ENCODE measurements at regions not wholly inside any gene's neighbourhood (a gene's known extent, or its start where the extent isn't known, plus 50 kb on each side); places are given as distances from the start of the nearest gene placed in this dataset.
"Not testable (repeated sequence)": the region's sequence is repeated elsewhere in the genome, so short reads cannot be mapped to it uniquely, and the experiment has no call there.

DNA sequence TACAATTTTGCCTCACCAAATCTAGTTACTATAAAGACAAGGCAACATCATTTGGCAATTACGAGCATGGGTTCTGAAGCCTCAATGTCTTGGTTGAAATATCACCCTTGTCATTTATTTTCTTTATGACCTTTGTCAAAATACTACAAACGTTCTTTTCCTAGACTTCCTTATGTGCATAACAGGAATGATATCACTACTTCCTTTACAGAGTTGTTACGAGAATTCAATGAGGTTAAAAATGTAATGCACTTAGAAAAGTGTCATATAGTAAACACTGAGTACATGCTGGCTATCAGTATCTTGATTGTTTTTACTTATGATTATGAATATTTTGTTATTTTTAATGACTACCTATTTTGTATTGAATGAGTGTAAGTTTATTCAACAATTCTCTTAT, 640.9 kb upstream of the CCNG1 start:
- no peak for DNase-seq (ENCODE audit: low spot score)

DNA sequence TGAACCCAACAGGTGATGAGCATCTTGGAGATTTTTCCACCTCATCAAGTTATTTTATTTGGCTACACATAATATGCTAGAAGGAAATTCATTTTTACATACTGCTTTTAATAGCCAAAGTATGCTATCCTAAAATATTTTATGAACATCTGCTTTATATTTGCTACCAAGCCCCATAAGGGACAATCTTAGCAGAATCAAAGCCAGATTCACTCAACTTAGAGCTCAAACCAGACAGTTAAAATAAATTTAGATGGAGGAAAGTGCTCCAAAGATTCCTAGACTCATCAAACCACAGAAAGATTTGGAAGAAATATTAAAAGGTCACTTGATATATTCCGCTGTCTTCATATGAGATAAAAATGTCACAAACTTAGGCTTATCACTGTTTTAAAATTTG, 637.1 kb upstream of the CCNG1 start:
- no peak for DNase-seq (ENCODE audit: low spot score)

DNA sequence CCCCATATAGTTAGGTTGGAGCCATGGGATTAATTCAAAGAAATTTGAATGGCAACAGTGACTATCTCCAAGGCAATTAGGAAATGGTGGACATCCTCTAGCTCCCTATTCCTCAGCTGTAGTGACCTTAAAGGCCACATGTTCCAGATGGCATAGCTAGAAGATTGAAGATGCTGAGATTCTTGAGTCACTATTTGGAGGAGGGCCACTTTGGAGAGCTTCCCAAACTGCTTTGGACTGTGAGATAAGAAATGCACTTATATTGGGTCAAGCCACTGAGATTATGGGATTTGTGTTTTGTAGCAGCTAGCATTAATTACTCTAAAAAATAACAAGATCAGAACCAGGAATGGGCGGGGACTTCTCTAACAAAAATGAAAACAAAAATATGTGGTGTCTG, 636.2 kb upstream of the CCNG1 start:
- no peak for DNase-seq (ENCODE audit: low spot score)

DNA sequence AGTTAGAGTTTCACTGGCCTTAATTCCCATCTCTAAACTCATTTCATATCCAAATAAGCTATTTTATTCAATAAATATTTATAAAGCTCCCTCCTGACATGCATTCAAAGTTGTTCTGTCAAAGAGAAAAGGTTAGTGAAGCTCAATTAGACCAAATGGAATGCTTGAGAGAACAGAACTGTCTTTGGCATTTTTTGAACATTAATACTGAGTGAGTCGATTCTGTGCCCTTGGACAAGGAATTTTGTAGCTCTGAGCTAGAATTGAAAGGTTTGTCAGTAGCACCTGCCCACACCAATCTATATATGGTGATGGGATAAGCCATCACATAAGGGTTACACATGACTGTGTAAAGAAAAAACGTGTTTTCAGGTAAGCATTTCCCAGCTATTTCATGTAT, 631.2 kb upstream of the CCNG1 start:
- DNase-seq (ENCODE audit: low spot score) = no peak

DNA sequence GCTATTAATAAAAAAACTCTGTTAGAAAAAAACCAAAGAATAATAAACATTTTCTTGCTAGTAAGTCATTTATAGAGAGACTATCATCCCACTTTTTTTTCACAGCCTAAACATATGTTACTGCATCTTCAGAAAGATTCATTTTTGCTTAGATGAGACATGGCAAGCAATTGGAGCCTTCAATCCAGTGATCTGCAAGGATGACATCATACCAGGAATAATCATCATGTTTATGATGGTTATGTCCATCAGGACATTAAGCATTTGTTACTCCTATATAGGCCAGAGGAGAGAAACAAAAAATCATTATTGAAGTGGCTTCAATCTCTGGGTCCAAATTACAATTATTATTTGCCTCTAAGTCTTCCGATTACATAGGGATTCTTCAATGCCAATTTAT, 626.3 kb upstream of the CCNG1 start:
- no peak for DNase-seq (ENCODE audit: low spot score)

DNA sequence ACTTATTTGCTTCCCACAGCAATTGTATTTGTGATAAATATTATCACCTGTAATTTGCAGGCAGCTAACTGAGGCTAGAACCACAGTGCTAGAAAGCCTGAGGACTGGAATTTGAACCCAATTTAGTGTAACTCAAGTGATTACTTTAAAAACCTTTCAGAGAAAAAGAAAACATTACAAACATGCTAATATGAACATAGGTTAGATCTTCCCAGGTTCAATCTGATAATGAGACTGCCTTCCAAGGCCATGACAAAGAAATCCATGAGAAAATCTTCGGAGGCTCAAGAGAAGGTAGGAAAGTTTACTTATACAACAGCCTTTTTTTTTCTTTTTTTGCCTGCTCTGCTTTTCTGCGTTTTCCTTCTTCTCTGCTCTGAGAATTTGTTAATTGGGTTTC, 620.6 kb upstream of the CCNG1 start:
- no peak for DNase-seq (ENCODE audit: low spot score)

DNA sequence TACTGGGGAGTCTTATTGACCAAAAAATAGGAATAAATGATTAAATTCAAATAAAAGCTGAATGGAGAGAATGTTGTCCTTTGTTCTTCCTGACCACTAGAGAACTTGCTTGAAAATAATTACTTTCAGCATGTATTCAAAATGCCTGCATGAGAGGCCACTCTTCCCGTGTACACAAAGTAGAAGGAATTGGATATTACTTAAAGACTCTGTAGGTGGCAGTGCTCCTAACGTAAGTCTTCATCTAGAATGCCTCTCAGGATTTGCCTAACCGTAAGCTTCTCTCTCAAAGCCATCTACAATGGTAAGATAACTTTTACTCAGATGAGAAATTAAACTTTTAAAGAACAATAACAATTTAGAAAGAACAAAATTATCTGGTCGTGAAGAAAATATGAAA, 620.0 kb upstream of the CCNG1 start:
- no peak for DNase-seq (ENCODE audit: low spot score)

DNA sequence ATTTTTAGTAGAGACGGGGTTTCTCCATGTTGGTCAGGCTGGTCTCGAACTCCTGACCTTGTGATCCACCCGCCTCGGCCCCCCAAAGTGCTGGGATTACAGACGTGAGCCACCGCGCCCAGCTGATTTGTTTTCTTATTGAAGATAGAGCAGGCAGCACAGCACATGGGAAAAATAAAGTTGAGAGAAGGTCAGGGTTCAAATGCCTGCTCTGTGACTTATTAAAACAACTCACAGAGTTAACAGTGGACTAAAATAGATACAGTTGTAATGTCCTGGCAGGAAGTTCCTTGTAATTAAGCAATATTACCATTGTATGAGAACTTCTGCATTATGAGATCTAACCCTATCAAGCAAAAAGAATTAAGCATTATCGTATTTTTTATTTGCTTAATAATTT, 615.7 kb upstream of the CCNG1 start:
- not testable (repeated sequence) for DNase-seq (ENCODE audit: low spot score)

DNA sequence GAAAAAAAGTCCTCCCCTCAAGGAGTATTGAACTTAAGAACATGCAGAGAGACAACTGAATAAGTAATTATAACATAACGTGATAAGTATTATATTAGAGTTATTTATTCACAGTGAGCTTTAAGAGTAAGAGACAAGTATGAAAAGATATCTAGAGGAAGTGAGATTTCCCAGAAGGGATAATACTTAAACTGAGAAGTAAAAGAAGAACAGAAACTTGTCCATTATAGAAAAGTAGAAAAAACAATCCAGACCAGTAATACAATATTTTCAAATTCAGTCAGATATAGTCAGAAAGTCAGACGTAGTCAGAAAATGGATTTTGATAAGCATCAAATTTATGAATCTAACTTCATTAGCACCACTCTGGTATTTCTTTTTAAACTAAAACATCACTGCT, 613.0 kb upstream of the CCNG1 start:
- DNase-seq (ENCODE audit: low spot score) = no peak

DNA sequence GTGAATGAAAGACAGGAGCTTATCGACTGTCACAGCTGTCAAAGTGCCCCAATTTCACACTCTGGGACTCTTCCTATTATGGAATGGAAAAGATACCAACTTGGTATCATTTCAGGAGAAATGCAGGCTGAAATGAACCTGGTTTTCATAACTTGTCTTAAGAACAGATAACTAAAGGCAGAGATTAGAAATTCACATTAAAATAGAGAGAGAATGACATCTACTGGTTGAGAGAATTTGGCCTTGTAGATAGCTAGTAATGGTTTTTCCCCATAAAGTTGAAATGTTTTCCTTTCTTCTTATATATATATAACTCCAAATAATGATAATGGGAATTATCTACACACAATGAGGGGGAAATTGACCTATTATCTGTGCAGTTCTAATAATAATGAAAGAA, 600.2 kb upstream of the CCNG1 start:
- DNase-seq (ENCODE audit: low spot score) = peak; percentile 3

DNA sequence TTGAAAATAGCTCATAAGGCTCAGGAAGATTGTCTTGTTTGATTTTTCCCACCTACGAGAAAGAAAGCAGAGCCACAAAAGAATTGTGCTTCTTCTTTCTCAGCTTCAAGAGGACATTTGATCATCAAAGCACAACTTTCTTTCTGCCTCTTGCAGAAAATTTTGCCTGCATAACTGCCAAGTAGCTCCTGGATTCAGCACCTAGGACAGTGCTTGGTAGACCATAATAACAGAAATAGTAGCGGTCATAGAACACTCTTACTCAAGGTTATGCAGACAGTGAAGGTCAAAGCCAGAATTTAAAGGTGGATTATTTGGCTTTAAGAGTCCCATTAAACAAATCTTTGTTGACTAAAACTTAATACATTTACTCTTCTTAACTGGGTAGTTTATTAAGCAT, 594.7 kb upstream of the CCNG1 start:
- no peak for DNase-seq (ENCODE audit: low spot score)

DNA sequence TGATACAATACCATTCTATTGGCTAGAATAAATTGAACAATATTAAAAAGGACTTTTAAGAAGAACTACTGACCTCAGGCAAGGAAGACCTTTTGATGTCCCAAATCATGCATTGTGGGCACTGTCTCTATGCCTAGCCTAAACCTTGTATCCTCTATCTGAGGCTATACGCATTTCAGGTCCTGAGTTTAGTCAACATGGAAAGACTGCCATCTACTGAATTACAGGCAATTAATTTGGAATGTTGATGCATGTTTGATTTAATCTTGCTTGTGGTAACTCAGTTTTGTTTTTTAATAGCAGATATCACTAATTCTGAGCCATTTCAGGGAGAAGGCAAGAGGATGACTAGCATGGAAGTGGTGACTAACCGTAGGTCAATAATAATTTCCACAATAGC, 585.3 kb upstream of the CCNG1 start:
- peak; percentile 6 for DNase-seq (ENCODE audit: low spot score)

DNA sequence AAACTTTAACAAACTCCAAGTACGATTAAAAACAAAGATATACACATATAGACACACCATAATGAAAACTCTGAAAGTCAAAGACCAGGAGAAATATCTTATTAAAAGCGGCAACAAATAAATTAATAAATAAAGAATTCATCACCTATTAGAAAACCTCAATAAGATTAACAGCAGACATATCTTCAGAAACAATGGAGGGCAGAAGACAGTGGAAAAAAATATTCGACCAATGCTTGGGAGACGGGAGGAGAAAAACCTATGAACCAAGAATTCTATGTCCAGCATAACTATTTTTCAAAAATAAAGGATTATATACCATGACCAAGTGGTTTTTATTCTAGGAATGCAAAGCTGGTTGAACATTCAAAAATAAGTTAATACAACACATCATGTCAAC, 578.6 kb upstream of the CCNG1 start:
- no peak for DNase-seq (ENCODE audit: low spot score)

DNA sequence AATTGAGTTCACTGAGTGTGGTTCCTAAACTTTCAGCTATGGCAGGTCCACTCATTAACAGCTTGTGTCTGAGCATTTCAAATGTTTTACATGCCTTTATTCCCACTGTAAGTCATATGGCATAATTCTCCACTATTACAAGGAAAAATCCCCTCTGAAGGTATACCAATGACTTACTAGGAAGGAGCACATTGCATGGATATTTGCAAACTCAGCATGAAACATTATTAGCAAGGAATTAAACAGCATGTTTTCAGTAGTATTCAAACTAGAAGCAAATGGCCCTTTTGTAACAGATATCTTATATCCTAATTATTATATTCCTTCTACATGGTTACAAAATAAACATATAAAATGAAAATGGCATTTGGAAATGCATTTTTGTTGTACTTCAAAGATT, 566.4 kb upstream of the CCNG1 start:
- no peak for DNase-seq (ENCODE audit: low spot score)

DNA sequence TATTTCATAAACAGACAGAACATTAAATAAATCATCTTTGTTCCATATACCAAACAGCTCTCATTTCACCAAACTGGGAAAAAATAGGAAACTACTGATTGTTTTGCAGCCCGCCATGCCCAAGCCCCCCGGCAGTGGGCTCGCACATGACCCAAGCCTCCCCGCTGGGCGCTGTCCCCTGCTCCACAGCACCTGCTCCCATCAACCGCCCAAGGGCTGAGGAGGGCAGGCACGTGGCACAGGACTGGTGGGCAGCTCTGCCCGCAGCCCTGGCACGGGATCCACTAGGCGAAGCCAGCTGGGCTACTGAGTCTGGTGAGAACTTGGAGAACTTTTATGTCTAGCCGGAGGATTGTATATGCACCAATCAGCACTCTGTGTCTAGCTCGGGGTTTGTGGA, 554.8 kb upstream of the CCNG1 start:
- no peak for DNase-seq (ENCODE audit: low spot score)

DNA sequence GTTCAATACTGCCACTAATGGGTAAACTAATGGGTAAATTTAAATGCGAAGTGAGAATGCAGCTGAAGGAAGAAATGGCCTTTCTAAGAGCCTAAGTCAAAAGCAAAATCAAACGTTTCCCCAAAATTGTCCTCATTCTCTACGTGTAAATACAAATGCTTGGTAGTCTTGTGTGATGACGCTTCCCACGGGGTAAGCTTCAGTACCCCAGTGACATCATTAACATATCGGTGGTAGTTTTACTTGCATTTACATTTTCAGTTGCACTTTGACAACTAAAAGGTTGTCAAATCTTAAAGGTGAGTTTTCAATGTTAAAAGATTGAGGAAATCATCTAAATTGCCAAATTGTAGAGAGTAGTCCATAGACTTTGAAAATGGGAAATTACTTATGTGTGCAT, 550.7 kb upstream of the CCNG1 start:
- no peak for DNase-seq (ENCODE audit: low spot score)

DNA sequence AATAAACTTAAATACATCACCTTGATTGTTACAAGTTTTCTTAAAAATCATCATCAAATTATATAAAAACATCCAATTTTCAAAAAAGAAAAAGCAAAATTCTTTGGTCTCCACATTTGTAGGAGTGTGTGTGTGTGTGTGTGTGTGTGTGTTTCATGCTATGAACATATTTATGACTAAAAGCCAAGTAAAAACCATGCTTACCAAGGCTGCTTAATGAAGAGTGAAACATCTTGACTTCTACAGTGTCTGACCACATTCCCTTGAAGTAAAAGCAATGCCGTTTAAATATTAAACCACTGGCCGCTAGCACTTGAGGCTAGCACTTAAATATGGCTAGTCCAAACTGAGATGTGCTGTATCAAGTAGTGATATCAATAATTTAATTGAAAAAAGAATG, 549.1 kb upstream of the CCNG1 start:
- DNase-seq (ENCODE audit: low spot score) = no peak

DNA sequence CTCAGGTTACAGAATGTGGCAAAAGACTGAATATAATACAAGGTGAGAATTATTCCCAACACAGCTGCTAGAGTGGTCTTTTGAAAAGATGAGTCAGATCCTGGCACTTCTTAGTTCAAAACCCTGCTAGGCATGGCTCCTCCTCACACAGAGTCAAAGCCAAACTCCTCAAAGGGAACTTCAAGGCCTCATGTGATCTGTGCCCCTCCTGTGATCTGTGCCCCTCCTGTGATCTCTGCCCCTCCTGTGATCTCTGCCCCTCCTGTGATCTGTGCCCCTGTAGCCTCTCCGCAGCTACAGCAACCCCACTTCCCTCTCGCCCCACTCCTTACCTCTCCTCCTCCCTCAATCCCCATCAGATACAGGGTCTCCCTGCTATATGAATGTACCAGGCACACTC, 525.5 kb upstream of the CCNG1 start:
- no peak for DNase-seq (ENCODE audit: low spot score)

DNA sequence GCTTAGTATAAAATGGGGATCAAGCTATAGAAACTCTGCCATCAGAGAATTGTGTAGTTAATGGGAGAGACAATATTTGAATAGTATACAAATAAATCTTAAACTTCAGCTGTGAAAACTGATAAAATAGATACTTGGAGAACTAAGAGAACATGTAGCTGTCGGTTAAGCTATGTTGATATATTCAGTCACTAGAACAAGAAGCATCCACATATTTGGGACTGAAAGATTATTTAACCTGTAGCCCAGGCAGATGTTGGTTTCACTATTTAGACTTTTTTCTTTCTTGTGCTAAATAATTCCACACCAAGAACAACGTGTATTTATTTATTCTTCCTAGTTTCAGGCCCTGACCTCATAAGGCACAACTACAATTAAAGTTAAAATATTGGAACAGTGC, 521.0 kb upstream of the CCNG1 start:
- no peak for DNase-seq (ENCODE audit: low spot score)

DNA sequence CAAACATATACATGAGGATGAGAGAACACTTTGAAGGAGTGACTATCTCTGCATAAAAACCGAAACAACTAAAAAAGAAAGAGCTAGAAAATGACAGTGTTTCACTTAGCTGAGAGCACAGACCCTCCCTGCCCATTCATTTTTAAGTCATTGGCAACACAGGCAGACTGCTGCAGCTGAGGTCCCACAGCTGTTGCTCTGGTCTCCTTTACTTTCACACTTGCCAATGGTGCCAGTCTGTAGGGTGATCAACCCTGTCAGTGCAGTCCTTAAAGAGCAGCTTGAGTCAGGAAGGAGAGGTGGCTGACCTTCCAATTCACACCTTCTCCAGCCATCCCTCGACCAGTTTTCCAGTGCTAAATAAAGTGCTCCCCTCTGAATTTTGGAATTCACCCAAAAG, 508.3 kb upstream of the CCNG1 start:
- DNase-seq (ENCODE audit: low spot score) = no peak

DNA sequence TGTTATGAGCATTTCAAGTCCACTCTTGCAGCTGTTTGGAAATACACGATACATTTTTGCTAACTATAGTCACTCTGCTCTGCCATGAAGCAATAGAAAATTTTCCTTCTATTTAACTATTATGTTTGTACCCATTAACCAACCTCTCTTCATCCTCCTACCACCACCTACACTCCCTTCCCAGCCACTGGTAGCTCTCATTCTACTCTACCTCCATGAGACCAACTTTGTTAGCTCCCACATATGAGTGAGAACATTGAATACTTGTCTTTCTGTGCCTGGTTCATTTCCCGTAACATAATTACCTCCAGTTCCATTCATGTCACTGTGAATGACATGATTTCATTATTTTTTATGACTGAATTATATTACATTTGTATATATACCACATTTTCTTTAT, 505.9 kb upstream of the CCNG1 start:
- DNase-seq (ENCODE audit: low spot score) = no peak

DNA sequence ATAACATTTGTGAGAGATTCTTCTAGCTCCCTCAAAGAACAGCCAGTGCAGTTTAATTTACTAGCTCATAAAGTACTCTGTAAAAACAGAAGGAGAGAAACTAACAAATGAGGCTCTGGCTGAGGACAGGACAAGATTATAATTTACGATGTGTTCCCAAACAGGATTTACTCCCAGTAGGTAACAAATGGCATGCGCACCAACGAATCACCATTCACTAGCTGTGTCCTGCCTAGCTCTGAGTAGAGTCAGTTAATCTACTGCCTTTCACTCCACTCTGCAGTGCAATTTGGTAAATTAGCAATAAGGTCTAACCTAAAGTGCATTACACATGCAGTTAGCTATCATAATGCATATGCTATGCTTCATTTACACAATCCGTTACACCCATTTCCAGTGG, 497.4 kb upstream of the CCNG1 start:
- DNase-seq (ENCODE audit: low spot score) = no peak

DNA sequence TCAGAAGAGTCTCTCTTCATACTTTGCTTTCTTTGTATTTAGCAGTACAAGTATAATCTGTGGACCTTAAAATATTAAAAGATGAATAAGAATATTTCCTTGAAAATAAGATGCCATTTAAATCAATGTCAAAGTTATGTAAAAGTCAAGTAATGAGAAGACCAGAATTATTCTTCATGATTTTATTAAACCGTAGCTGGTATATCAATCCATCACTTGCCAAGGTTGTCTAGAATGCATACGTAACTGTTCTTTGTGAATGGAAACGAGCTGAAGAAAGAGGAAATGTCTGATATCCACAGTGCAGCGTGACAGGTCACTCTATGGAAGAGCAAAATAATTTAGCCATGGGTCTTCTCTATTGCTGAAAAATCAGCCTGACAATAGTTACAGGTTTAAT, 488.7 kb upstream of the CCNG1 start:
- DNase-seq (ENCODE audit: low spot score) = no peak

DNA sequence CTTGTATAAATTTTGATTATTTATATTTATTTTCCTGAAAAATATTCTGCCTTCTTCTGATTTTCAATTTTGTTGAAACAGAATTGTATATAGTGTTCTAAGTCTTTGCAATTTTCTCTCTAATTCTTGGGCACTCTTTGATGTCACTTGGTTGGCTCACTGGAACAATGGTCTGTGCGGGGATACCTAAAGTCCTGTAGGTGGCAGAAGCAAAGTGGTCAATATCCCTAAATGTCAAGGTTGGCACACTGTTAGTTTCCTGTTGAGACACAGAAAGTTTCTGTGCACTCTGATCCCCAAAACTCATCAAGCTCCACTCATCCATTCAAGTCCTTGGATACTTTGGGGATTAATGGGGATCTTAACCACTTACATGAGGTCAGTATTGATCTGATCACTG, 480.8 kb upstream of the CCNG1 start:
- no peak for DNase-seq (ENCODE audit: low spot score)

DNA sequence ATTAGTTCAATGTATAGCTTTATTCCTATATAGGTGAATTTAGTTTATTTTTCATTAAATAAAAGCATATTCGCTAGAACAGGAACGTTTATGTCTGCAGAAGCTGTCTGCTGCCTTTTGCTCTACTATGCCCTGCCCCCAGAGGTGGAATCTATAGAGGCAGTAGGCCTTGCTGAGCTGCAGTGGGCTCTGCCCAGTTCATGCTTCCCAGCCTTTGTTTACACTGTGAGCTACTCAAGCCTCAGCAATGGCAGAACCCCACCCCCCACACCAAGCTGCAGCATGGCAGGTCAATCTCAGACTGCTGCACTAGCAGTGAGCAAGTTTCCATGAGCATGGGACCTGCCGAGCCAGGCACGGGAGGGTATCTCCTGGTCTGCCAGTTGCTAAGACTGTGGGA, 473.3 kb upstream of the CCNG1 start:
- DNase-seq (ENCODE audit: low spot score) = not testable (repeated sequence)

DNA sequence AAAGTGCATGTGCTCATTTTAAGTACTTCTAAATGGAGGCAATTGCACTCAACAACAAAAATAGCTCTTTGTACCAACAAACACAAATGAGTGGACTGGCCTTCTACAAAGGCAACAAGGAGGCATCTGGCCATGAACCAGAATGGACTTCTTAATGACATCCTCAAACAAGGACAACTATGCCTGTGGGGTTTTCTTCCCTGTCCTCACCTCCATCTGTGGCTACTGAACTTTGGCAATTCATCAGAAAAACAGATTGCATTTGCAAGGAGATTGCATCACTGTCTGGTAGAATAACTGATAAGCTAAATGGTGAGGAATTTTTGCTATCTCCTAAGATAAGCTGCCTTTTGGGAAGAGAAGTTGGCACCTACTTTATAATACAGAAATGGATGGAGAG, 447.3 kb upstream of the CCNG1 start:
- no peak for DNase-seq (ENCODE audit: low spot score)

Measured in Ammon's horn (tissue), 1 donor.